ENCODE measurements at regions not wholly inside any gene's neighbourhood (a gene's known extent, or its start where the extent isn't known, plus 50 kb on each side); places are given as distances from the start of the nearest gene placed in this dataset.

GRCh38 chr9:11992866-11993265 lies 700.3 kb upstream of the TYRP1 start (continued):
- TF ChIP-seq, protein P1, sequence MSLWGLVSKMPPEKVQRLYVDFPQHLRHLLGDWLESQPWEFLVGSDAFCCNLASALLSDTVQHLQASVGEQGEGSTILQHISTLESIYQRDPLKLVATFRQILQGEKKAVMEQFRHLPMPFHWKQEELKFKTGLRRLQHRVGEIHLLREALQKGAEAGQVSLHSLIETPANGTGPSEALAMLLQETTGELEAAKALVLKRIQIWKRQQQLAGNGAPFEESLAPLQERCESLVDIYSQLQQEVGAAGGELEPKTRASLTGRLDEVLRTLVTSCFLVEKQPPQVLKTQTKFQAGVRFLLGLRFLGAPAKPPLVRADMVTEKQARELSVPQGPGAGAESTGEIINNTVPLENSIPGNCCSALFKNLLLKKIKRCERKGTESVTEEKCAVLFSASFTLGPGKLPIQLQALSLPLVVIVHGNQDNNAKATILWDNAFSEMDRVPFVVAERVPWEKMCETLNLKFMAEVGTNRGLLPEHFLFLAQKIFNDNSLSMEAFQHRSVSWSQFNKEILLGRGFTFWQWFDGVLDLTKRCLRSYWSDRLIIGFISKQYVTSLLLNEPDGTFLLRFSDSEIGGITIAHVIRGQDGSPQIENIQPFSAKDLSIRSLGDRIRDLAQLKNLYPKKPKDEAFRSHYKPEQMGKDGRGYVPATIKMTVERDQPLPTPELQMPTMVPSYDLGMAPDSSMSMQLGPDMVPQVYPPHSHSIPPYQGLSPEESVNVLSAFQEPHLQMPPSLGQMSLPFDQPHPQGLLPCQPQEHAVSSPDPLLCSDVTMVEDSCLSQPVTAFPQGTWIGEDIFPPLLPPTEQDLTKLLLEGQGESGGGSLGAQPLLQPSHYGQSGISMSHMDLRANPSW (CRISPR knock-in tag; conservative IDR thresholded peaks at IDR 0.05; ENCODE audit: low read depth), result no peak
- no peak for TF ChIP-seq ZNF281 (CRISPR knock-in tag; IDR thresholded peaks at IDR 0.05)
- TF ChIP-seq, protein P2, sequence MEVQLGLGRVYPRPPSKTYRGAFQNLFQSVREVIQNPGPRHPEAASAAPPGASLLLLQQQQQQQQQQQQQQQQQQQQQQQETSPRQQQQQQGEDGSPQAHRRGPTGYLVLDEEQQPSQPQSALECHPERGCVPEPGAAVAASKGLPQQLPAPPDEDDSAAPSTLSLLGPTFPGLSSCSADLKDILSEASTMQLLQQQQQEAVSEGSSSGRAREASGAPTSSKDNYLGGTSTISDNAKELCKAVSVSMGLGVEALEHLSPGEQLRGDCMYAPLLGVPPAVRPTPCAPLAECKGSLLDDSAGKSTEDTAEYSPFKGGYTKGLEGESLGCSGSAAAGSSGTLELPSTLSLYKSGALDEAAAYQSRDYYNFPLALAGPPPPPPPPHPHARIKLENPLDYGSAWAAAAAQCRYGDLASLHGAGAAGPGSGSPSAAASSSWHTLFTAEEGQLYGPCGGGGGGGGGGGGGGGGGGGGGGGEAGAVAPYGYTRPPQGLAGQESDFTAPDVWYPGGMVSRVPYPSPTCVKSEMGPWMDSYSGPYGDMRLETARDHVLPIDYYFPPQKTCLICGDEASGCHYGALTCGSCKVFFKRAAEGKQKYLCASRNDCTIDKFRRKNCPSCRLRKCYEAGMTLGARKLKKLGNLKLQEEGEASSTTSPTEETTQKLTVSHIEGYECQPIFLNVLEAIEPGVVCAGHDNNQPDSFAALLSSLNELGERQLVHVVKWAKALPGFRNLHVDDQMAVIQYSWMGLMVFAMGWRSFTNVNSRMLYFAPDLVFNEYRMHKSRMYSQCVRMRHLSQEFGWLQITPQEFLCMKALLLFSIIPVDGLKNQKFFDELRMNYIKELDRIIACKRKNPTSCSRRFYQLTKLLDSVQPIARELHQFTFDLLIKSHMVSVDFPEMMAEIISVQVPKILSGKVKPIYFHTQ (CRISPR knock-in tag; IDR thresholded peaks at IDR 0.05), result no peak
- no peak for TF ChIP-seq MAX (CRISPR knock-in tag; IDR thresholded peaks at IDR 0.05)
- TF ChIP-seq JUN (CRISPR knock-in tag; IDR thresholded peaks at IDR 0.05), result no peak
- no peak for TF ChIP-seq HMGA2 (CRISPR knock-in tag; IDR thresholded peaks at IDR 0.05)

DNA sequence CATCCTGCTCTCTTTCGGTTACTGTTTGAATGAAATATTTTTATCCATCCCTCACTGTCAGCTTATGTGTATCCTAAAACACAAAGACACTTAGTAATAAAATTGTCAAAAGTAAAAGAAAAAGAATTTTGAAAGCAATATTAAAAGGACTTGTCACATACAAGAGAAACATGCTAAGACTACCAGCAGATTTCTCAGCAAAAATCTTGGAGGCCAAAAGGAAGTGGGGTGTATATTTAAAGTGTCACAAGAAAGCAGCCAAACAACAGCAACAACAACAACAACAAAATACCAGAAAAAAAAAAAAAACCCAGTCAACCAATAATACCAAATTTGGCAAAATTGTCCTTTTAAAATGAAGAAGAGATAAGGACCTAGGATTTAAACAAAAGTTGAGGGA lies 678.7 kb upstream of the TYRP1 start:
- Mint-ChIP-seq H3K4me3 (no peak overlapping the region), H3K9me3 (peaks cover 62% of the 10 kb centered on the region), H3K4me1 (no peaks in the 10 kb centered on the region), H3K36me3 (peaks cover 15% of the 10 kb centered on the region), H3K27me3 (ENCODE audit: low read depth) (0 out of 2 replicates have a peak, but pooled peaks cover 4% of the 10 kb centered on the region), H3K27ac (no peak overlapping the region)
- POLR2A ChIA-PET, result no interaction called here
- DNase-seq (ENCODE audit: low spot score) (no peak), ATAC-seq (no peak)
- CTCF ChIA-PET, result no interaction called here
- TF ChIP-seq CBFB (CRISPR knock-in tag; IDR thresholded peaks at IDR 0.05; ENCODE audit: low read depth) (no peak), NR2C2 (CRISPR knock-in tag; IDR thresholded peaks at IDR 0.05) (no peak), AFF4 (CRISPR knock-in tag; IDR thresholded peaks at IDR 0.05; ENCODE audit: borderline replicate concordance) (no peak), MYBL2 (CRISPR knock-in tag; IDR thresholded peaks at IDR 0.05) (no peak), ZBTB21 (CRISPR knock-in tag; IDR thresholded peaks at IDR 0.05; ENCODE audit: borderline replicate concordance) (no peak), ZNF396 (CRISPR knock-in tag; IDR thresholded peaks at IDR 0.05; ENCODE audit: borderline replicate concordance) (no peak), IRF1 (CRISPR knock-in tag; IDR thresholded peaks at IDR 0.05) (no peak), MAX (CRISPR knock-in tag; IDR thresholded peaks at IDR 0.05) (no peak), ETV6 (CRISPR knock-in tag; IDR thresholded peaks at IDR 0.05) (no peak), ZNF423 (CRISPR knock-in tag; IDR thresholded peaks at IDR 0.05) (no peak)
- TF ChIP-seq, protein P2 (CRISPR knock-in tag; IDR thresholded peaks at IDR 0.05), result no peak
